DND-41 (cell line): ENCODE measurements at regions not wholly inside any gene's neighbourhood (a gene's known extent, or its start where the extent isn't known, plus 50 kb on each side); places are given as distances from the start of the nearest gene placed in this dataset.

Source experiments
- ATAC-seq: fragments of 200-7000 bp; cut with Tn5 transposase; 3 replicates; pipeline ENCODE4 v1.9.1; 2021; ENCODE audit warnings: low read depth; ENCODE audit not compliant: insufficient read depth
- DNase-seq: peaks from one replicate; pipeline ENCODE4 v3.0.0-alpha.2; 2020
- H2AFZ ChIP-seq: 2 replicates; pipeline ENCODE4 v1.6.0; 2012; ENCODE audit warnings: low read depth, low read length
- H3K27ac ChIP-seq: 2 replicates; pipeline ENCODE4 v1.5.1; 2012; ENCODE audit warnings: low read length, inconsistent platforms
- H3K27me3 ChIP-seq: fragments of 200-600 bp; sonication (generic); 2 replicates; pipeline ENCODE4 v1.6.0; 2012; ENCODE audit warnings: low read length, mild to moderate bottlenecking, inconsistent platforms; ENCODE audit not compliant: insufficient read depth, poor library complexity
- H3K36me3 ChIP-seq: 2 replicates; pipeline ENCODE4 v1.5.1; 2012; ENCODE audit warnings: low read length, inconsistent platforms; ENCODE audit not compliant: insufficient read depth
- H3K4me1 ChIP-seq: 2 replicates; pipeline ENCODE4 v1.5.1; 2012; ENCODE audit warnings: mild to moderate bottlenecking, low read length; ENCODE audit not compliant: insufficient read depth
- H3K4me2 ChIP-seq: 2 replicates; pipeline ENCODE4 v1.6.0; 2012; ENCODE audit warnings: mild to moderate bottlenecking, moderate library complexity, low read length, inconsistent platforms; ENCODE audit not compliant: insufficient read depth
- H3K4me3 ChIP-seq, 2 experiments: fragments of 200-600 bp in 1 of 2; shearing (Covaris generic) in 1 of 2; 2 replicates each; pipeline ENCODE4 v1.5.1; 2012 to 2016; ENCODE audit warnings: inconsistent platforms in 2 of 2, low read length in 2 of 2, mild to moderate bottlenecking in 2 of 2, low read depth in 1 of 2, moderate library complexity in 1 of 2
- H3K79me2 ChIP-seq: 2 replicates; pipeline ENCODE4 v1.6.0; 2012; ENCODE audit warnings: low read length, inconsistent platforms; ENCODE audit not compliant: insufficient read depth
- H3K9ac ChIP-seq: 2 replicates; pipeline ENCODE4 v1.6.0; 2012; ENCODE audit warnings: low read depth, mild to moderate bottlenecking, inconsistent platforms, low read length, moderate library complexity
- H3K9me3 ChIP-seq: 2 replicates; pipeline ENCODE4 v1.5.1; 2012; ENCODE audit warnings: low read length, moderate library complexity, mild to moderate bottlenecking, inconsistent platforms; ENCODE audit not compliant: insufficient read depth, severe bottlenecking
- H4K20me1 ChIP-seq: 2 replicates; pipeline ENCODE4 v1.6.0; 2012; ENCODE audit warnings: low read length; ENCODE audit not compliant: insufficient read depth
- EZH2 ChIP-seq: IDR thresholded peaks from 3 replicates; pipeline ENCODE4 v1.6.1; 2012; ENCODE audit warnings: borderline replicate concordance, low read depth, mild to moderate bottlenecking, moderate library complexity, low read length, inconsistent platforms; ENCODE audit not compliant: severe bottlenecking
- TF ChIP-seq, protein P1 (sequence below): IDR thresholded peaks from 2 replicates; pipeline ENCODE4 v1.5.1; 2012; ENCODE audit warnings: borderline replicate concordance, low read length, moderate library complexity, mild to moderate bottlenecking; ENCODE audit not compliant: poor library complexity, severe bottlenecking; ENCODE audit errors: extremely low read depth

DNA sequence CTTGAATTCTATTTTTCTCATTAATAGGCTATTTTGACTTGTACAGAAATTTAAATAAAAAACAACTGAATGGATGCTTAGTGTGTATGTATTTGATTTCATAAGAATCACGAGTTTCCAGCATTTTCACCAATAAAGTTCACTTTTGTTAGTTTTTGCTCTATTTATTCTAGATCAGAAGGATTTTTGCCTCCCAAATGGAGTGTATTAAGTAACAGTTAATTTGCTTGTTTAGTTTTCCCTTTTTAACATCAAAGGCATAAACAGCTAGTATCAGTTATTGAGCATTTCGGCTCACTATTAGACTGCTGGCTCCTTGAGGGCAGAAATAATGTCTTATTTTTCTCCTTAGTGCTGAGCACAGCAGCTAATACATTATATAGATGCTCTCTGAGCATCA, 414.1 kb downstream of the FGF9 start:
- DNase-seq = no peak
- H4K20me1 ChIP-seq = no peaks in the 10 kb centered on the region
- no peaks in the 10 kb centered on the region for H3K27me3 ChIP-seq
- no peak overlapping the region for H2AFZ ChIP-seq
- no peak overlapping the region for H3K4me3 ChIP-seq
- H3K9ac ChIP-seq = no peak overlapping the region
- H3K79me2 ChIP-seq = no peaks in the 10 kb centered on the region
- no peaks in the 10 kb centered on the region for H3K4me1 ChIP-seq
- H3K27ac ChIP-seq = no peak overlapping the region
- H3K36me3 ChIP-seq = no peaks in the 10 kb centered on the region
- no peaks in the 10 kb centered on the region for H3K9me3 ChIP-seq
- TF ChIP-seq, protein P1, sequence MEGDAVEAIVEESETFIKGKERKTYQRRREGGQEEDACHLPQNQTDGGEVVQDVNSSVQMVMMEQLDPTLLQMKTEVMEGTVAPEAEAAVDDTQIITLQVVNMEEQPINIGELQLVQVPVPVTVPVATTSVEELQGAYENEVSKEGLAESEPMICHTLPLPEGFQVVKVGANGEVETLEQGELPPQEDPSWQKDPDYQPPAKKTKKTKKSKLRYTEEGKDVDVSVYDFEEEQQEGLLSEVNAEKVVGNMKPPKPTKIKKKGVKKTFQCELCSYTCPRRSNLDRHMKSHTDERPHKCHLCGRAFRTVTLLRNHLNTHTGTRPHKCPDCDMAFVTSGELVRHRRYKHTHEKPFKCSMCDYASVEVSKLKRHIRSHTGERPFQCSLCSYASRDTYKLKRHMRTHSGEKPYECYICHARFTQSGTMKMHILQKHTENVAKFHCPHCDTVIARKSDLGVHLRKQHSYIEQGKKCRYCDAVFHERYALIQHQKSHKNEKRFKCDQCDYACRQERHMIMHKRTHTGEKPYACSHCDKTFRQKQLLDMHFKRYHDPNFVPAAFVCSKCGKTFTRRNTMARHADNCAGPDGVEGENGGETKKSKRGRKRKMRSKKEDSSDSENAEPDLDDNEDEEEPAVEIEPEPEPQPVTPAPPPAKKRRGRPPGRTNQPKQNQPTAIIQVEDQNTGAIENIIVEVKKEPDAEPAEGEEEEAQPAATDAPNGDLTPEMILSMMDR = no peak
- TF ChIP-seq EZH2 = no peak
- no peak overlapping the region for H3K4me2 ChIP-seq
- ATAC-seq = no peak

DNA sequence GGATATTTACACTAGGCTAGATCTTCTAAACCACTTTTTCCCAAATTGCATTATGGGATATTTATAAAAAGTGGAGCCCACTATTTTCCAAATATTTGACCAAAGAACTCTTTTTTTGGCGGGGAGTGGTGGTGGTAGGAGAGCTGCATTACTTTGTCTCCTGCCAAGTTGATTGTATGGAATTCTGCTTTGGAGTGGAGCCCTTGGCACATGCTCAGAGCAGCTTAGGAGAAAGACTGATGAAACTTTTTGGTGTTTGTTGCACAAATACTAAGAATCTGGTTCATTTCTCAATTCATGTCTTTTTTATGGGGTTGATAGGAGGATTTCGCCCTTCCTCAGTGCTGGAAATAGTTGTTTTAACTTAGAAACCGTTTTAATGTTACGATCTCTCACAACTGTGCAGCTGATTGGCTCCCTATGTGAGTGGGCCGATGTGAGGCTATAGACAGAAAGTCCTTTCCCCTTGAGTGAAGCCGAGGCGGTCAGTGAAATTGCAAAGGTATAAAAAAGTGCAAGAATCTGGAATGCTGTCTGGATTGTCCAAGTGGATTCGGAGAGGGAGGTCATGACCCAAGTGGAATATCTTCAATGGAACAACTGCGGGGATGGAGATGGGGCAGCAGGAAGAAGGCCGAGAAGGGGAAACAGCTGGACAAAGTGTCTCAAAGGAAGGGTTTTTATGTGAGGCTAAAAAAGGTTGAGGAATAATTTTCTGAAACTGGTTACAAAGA, 415.9 kb downstream of the FGF9 start:
- Histone ChIP-seq H2AFZ (no peak overlapping the region), H3K4me3 (no peak overlapping the region), H3K27me3 (no peaks in the 10 kb centered on the region), H3K36me3 (no peaks in the 10 kb centered on the region), H3K9me3 (no peaks in the 10 kb centered on the region), H3K27ac (no peak overlapping the region), H3K79me2 (no peaks in the 10 kb centered on the region), H4K20me1 (no peaks in the 10 kb centered on the region), H3K4me1 (no peaks in the 10 kb centered on the region), H3K9ac (no peak overlapping the region), H3K4me2 (no peak overlapping the region)
- DNase-seq (no peak), ATAC-seq (no peak)
- TF ChIP-seq, protein P1 = no peak
- TF ChIP-seq EZH2 = no peak

DNA sequence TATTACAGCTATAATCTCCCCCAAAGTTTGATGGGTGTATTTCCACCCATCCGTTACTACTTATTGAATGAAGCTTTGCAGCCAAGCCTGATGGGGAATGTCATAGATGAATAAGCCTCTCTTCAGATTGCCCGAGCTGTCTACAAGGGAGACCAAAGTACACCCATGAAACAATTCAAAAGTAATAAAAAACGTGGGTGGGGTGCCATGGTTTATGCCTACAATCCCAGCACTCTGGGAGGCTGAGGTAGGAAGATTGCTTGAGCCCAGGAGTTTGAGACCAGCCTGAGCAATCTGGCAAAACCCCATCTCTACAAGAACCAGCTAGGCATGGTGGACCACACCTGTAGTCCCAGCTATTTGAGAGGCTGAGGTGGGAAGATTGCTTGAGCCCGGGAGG, 419.2 kb downstream of the FGF9 start:
- no peak overlapping the region for H3K9ac ChIP-seq
- H3K4me1 ChIP-seq = no peaks in the 10 kb centered on the region
- no peaks in the 10 kb centered on the region for H4K20me1 ChIP-seq
- no peaks in the 10 kb centered on the region for H3K9me3 ChIP-seq
- ATAC-seq (no peak), DNase-seq (no peak)
- H3K36me3 ChIP-seq = no peaks in the 10 kb centered on the region
- no peaks in the 10 kb centered on the region for H3K27me3 ChIP-seq
- no peak overlapping the region for H3K4me2 ChIP-seq
- TF ChIP-seq, protein P1 = no peak
- no peak for TF ChIP-seq EZH2
- H3K27ac ChIP-seq = no peak overlapping the region
- H3K79me2 ChIP-seq = no peaks in the 10 kb centered on the region
- no peak overlapping the region for H3K4me3 ChIP-seq
- no peak overlapping the region for H2AFZ ChIP-seq
